Brain microvascular endothelial cell (primary cell): ENCODE measurements at regions not wholly inside any gene's neighbourhood (a gene's known extent, or its start where the extent isn't known, plus 50 kb on each side); places are given as distances from the start of the nearest gene placed in this dataset.
A peak's percentile ranks its signal among the peaks of the same experiment; 100 is the strongest.

Source experiments
- DNase-seq: peaks from one replicate; pipeline ENCODE4 v3.0.0-alpha.2; 2020
- H3K27ac ChIP-seq: fragments of 250-450 bp; sonication (Bioruptor Pico); 2 replicates; pipeline ENCODE4 v1.5.1; 2020; ENCODE audit warnings: mild to moderate bottlenecking, moderate library complexity
- H3K27me3 ChIP-seq: fragments of 250-450 bp; sonication (Bioruptor Pico); replicated peaks from 2 replicates; pipeline ENCODE4 v1.5.1; 2020; ENCODE audit warnings: mild to moderate bottlenecking
- H3K36me3 ChIP-seq: fragments of 250-450 bp; sonication (Bioruptor Pico); replicated peaks from 2 replicates; pipeline ENCODE4 v1.5.1; 2020; ENCODE audit warnings: mild to moderate bottlenecking
- H3K4me3 ChIP-seq: 2 replicates; pipeline ENCODE4 v1.5.1; 2011; ENCODE audit warnings: low read depth, mild to moderate bottlenecking, control low read depth, low read length, moderate library complexity
- CTCF ChIP-seq: IDR thresholded peaks from 2 replicates; pipeline ENCODE4 v1.5.1; 2011; ENCODE audit warnings: low read depth, mild to moderate bottlenecking, moderate library complexity, low read length, control low read depth, inconsistent platforms; ENCODE audit errors: missing control alignments
- in situ Hi-C: cut with HindIII; loops from 2 replicates; pipeline ENCODE4 v1.10.0; 2017; ENCODE audit warnings: low sequenced_read_pairs, low pct_ligation_motif_present

GRCh38 chr16:64654178-64654577, 467.7 kb downstream of the CDH11 start:
- Histone ChIP-seq H3K27me3 (no peaks in the 10 kb centered on the region), H3K27ac (no peak overlapping the region), H3K36me3 (no peaks in the 10 kb centered on the region), H3K4me3 (no peak overlapping the region)
- peak; percentile 17 for DNase-seq
- no peak for TF ChIP-seq CTCF
- in situ Hi-C loops: no loop called here

DNA sequence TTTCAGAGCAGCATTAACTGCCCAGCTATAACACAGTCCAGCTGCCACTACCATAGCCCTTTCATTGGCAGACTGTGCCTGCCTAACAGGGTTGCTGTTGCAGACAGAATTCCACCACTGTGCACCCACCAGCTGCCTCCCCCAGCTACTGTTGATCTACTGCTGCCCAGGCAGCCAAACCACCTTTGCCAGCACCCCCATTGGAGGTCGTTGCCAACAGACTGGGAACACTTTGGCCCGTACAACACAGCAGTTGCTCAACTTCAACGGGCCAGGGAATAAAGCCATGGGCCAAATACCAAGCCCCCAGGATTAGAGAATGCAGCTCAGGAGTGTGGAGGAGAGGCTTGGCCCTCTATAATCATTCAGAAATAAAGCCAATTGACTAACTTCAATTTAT, 473.6 kb downstream of the CDH11 start:
- no peak for TF ChIP-seq CTCF
- Histone ChIP-seq H3K4me3 (no peak overlapping the region), H3K36me3 (no peaks in the 10 kb centered on the region), H3K27me3 (no peaks in the 10 kb centered on the region), H3K27ac (no peak overlapping the region)
- in situ Hi-C loops: no loop called here
- DNase-seq: no peak

DNA sequence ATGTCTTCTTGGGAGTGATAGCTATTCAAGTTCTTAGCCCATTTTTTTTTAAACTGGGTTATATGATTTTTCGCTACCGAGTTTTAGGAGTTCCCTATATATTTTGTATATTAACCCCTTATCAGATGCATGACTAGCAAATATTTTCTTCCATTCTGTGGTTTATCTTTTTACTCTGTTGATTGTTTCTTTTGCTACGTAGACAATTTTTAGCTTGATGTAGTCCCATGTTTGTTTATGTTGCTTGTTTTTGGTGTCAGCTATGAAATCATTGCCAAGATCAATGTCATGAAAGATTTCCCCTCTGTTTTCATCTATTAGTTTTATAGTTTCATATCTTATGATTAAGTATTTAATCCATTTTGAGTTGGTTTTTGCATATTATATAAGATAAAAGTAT, 480.5 kb downstream of the CDH11 start:
- no peaks in the 10 kb centered on the region for H3K27me3 ChIP-seq
- H3K4me3 ChIP-seq: no peak overlapping the region
- no peak for DNase-seq
- TF ChIP-seq CTCF: no peak
- H3K27ac ChIP-seq: no peak overlapping the region
- H3K36me3 ChIP-seq: no peaks in the 10 kb centered on the region
- in situ Hi-C loops: no loop called here

DNA sequence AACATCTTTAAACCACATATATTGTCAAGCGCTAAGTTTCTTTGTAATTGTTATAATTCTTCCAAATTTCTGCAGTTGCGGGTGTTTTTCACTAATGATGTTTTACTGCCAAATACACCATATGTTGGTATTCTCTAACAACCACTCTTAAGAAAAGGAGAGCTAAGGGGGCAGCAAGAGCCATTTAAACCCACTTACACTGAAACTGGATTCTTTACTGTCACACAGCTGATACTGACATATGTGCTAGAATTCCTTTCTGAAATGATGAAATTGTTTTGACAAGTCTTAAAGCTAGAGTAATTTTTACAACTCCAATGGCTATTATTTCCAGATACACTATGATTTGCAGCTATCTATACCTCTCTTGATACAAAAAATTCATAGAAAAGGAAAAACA, 483.1 kb downstream of the CDH11 start:
- H3K36me3 ChIP-seq: no peaks in the 10 kb centered on the region
- H3K27me3 ChIP-seq: no peaks in the 10 kb centered on the region
- in situ Hi-C loops: no loop called here
- no peak for TF ChIP-seq CTCF
- no peak overlapping the region for H3K27ac ChIP-seq
- no peak for DNase-seq
- H3K4me3 ChIP-seq: no peak overlapping the region

GRCh38 chr16:64629622-64630021, 492.2 kb downstream of the CDH11 start:
- TF ChIP-seq CTCF: no peak
- in situ Hi-C loops: no loop called here
- DNase-seq: peak; percentile 36

GRCh38 chr16:64627781-64628180, 494.1 kb downstream of the CDH11 start:
- Histone ChIP-seq H3K36me3 (no peaks in the 10 kb centered on the region), H3K27ac (no peak overlapping the region), H3K27me3 (no peaks in the 10 kb centered on the region), H3K4me3 (no peak overlapping the region)
- TF ChIP-seq CTCF: no peak
- in situ Hi-C loops: no loop called here
- no peak for DNase-seq

More at GRCh38 chr16:64629622-64630021, 492.2 kb downstream of the CDH11 start:
- Histone ChIP-seq H3K27ac (no peak overlapping the region), H3K36me3 (no peaks in the 10 kb centered on the region), H3K4me3 (no peak overlapping the region), H3K27me3 (no peaks in the 10 kb centered on the region)
